ENCODE measurements at regions not wholly inside any gene's neighbourhood (a gene's known extent, or its start where the extent isn't known, plus 50 kb on each side); places are given as distances from the start of the nearest gene placed in this dataset.
"Not testable (repeated sequence)": the region's sequence is repeated elsewhere in the genome, so short reads cannot be mapped to it uniquely, and the experiment has no call there.

DNA sequence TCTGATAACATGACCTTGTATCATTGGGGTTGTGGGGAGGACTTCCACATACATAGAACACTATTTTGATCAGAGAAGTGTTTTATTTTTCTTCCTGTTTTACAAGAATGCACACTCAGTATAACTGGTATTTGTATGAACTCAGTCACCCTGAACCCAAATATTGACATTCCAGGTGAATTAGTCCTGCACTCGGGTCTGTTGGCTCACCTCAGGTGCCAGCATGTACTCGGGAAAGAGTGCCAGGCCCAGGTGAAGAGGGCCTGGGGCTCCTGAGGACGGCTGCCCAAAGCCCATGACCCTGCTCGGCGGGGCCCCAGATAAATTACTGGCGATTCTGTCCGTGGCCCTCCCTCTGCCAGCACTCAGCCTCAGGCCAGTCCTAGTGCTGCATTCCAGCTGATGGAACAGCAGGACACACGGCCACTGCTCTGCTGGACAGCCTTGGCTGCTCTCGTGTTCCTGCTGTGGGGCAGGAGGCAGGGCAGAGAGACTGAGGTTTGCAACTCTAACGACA, 75.4 kb upstream of the TMPRSS2 start:
- DNase-seq: no peak

GRCh38 chr21:41582866-41583265, 74.9 kb upstream of the TMPRSS2 start:
- no peak for DNase-seq

DNA sequence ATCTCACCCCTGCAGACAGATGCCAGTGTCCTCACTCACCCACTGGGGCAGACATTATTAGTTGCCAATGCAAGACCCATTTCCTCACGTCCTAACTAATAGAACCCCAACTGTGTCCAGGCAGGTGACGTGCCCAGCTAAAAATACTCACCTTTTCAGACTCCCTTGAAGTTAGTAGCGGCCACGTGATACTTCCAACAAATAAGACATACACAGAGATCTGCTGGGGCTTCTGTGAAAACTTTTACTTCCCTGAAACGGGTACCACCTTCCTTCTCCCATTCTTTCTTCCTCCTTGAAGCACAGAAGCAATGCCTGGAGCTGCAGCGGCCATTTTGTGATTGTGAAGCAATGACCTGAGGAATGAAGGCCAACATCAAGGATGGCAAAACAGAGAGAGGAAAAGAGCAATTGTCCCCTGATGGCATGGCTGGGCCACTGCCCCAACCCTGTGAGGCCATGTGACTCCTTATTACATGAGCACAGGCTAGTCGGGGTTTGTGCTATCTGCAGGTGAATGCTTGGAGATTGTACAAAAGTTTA, 74.4 kb upstream of the TMPRSS2 start:
- DNase-seq: no peak

DNA sequence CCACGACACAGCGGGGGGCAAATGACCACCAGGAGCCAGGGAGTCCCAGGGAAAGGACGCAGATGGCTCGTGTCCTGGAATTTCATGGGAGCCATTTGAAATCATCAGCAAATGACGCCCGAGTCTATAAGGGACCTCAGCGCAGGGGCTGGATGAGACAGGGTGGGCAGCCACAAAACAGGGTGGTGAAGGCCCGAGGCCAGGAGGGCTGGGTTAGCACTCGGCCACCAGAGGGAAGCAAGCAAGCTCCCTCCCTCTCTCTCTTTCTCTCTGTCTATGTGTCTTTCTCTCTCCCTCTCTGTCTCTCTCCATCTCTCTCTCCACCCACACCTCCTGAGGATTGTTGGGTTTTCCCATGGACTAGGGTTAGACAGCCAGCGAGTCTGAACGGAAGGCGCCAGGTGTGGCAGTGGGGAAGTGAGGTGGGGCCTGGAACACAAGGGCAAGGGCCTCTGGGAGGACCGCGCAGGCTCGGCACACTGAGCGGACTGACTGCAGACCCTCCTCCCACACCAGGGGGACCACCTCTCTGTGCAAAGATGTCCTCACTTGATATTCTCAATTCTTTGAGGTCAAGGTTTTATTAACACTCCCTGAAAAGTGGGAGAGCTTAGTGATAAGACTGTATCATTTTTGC, 73.8 kb upstream of the TMPRSS2 start:
- DNase-seq: no peak

DNA sequence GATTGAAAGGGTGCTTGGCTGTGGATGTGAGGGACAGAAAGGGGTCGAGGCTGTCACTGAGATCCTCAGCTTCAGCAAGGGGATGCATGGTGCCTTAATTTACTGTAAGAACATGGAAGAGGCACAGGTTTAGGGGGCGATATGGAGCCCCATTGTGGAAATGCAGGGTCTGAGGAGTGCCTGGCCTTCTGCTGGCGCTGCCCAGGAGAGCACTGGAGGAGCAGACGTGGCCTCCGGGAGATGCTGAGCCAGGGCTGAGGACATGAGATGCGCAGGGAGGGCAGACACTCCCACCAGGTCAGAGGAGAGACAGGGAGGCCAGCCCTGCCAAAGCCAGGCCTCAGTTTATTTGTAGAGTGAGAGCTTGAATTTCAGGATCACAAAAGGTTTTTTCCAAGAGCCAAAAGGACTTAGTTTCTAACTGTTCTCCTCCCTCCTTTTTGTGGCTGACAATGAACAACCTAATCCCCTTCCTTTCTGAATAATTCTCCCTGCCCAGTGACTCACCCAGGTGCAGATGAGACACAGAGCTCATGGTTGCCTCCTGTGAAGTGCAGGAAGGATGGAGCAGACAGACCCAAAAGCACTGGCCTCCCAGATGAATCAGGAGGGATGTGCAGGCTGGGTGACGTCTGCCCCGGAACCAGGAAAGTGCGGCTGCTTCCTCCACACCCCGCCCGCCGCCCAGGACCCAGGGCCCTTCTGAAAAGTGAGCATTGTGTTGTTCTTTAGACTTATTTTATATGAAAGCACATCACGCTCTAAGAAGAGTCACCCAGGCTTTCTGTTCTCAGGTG, 73.0 kb upstream of the TMPRSS2 start:
- no peak for DNase-seq

DNA sequence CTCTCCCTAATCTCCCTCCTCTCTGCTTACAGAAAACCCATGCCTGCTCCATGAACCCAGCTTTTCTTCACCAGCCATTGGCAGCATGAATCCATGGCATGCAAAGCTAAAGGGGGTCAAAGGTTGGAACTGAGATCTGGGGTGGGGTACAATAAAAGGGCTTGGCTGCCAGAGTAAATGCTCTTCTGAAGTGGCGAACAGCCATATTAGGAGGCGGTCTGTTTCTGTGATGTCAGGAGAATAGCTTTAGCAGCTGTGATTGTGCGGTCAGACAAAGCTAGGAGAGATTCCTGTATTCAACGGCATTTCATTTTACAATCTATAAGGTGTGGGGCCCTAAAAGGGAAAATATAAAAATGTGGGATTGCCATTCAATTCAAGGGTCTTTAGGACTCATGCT, 71.7 kb upstream of the TMPRSS2 start:
- no peak for DNase-seq

- DNase-seq: no peak
Observed at GRCh38 chr21:41578716-41579115, 70.8 kb upstream of the TMPRSS2 start.

- no peak for DNase-seq
Observed at GRCh38 chr21:41578083-41578482, 70.1 kb upstream of the TMPRSS2 start.

DNA sequence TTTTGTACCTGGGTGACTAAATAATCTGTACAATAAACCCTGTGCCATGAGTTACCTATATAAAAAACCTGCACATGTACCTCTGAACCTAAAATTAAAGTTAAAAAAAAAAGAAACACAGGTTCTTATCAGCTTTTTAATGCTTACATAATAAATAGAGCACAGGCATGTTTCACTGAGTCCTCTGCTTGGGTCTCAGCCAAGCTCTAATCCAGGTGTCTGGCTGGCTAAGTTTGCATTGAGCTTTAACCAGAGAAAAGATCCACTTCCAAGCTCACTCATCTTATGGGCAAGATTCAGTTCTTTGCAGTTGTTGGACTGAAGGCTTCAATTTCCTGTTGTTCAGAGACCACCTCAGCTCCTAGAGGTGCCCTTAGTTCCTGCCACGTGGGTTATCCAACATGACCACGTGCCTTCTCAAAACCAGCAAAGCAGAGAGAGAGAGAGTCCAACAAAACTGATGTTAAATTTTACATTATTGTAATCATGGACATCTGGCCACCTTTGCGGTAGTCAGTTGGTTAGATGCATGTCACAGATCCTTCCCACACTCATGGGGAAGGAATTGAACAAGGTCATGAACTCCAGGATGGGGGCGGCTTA, 68.2 kb upstream of the TMPRSS2 start:
- no peak for DNase-seq

- no peak for DNase-seq
Observed at GRCh38 chr21:41573902-41574690, 66.1 kb upstream of the TMPRSS2 start.

GRCh38 chr21:41571938-41572510, 64.1 kb upstream of the TMPRSS2 start:
- no peak for DNase-seq

DNA sequence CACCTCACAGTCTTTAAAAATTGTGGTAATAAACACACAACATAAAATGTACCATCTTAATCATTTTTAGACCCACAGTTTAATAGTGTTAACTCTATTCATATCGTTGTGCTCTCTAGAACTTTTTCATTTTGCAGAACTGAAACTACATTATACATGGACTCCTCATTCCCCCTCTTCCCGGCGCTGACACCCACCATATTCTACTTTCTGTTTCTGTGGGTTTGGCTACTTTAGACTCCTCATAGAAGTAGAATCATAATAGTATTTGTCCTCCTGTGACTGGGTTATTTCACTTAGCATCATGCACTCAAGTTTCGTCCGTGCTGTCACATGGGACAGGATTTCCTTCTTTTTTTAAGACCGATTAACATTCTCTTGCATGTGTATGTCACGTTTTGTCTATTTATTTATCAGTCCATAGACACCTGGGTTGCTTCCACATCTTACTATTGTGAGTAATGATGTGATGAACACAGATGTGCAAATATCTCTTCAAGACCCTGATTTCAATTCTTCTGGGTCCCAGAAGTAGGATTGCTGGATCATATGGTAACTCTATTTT, 62.9 kb upstream of the TMPRSS2 start:
- DNase-seq: no peak

GRCh38 chr21:41568606-41569385, 60.8 kb upstream of the TMPRSS2 start:
- no peak for DNase-seq

DNA sequence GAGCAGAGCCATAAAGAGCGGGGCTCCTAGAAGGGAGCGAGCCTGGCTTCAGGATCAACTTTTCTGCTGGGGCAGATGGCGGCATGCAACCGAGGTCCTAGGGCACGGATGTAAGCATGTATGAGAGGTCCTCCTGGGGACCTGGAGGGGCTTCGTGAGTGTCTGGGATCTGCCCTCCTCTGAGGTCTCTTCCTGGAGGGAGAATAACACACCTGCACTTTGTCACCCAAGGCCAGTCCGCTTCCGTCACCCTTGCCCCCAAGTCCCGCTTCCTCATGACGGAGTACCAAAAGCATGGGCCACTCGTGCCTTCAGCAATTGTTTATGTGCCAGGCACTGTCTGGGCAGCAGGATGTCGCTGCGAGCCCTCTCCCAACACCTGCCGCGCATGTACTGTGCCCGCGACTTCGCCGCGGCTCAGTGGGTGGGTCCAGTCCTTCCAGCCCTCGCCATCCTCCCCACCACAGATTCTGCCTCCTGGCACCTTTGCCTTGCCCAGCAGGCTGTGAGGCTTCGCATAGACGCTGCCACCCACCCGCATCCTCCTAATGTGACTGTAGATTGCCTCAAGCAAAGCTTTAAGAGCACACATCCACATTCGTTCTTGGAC, 60.0 kb upstream of the TMPRSS2 start:
- no peak for DNase-seq

DNA sequence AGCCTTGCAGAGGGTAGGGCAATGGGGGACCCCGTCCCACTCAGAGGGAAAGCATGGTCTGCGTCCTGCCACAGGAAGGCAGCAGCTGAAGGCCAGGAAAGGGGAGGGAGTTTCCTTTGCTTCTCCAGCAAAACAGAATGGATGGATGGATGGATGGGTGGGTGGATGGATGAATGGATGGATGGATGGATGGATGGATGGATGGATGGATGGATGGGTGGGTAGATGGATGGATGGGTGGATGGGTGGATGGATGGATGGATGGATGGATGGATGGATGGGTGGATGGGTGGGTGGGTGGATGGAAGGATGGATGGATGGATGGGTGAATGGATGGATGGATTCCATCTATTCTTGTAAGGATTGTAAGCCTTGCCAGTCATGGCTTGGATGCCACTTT, 59.3 kb upstream of the TMPRSS2 start:
- not testable (repeated sequence) for DNase-seq

GRCh38 chr21:41566500-41567014, 58.6 kb upstream of the TMPRSS2 start:
- DNase-seq: no peak

- DNase-seq: no peak
Observed at GRCh38 chr21:41565550-41565949, 57.6 kb upstream of the TMPRSS2 start.

DNA sequence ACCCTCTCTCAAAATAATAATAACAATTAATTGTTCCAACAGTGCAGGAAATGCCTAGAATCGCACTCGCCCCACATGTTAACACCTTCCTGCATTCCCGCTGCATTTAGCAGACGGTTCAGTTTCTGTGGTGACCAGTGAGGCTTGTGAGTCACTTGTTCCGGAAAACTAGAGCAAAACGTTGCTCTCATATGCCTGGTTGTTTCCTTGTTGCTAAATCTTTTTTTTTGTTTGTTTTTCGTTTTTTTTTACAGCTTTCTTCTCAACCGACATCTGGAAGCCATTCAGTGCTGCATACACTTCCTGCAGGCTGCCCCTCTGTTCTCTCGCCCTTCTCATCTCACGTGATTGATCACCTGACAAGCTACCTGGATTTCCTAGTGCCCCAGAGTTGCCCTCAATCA, 56.9 kb upstream of the TMPRSS2 start:
- DNase-seq: no peak

DNA sequence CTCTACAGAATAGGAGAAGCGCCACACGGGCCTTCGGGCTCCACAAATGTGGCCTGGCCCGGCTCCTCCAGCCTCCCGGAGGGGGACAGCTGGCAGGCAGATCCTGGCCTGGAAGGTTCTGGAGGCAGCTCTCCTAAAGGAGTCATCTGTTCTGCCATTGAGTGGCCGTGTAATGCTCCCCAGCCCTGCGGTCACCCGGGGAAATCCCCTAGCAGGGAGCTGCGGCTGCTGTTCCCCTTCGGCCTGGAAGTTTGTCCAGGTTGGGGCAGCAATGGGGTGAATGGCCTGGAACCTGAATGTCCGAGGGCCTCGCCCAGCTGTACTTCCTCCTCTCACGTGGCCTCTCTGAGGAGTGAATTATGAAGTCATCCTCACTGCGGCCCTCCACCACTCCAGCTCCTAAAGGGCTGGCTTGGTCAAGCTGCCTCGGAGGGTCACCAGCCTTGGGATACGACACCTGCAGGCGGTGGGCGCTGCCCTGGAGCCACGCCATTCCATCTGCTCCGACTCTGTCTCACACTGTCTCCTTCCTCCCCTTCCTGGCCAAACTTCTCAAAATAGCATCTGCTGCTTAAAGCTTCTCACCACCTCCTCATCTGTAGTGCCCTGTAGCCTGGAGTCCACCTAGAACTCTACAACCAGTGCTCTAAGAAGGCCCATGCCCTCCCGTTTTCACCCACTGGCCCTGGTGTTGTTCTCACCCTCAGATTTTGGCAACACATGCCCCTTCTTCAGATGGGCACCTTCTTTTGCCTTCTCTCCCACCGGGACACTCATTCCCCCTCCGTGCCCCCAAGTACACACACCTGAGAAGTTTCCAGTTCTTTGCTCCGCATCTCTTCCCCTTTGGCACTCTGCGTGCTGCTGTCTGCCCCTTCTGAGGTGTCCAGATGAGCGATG, 54.4 kb upstream of the TMPRSS2 start:
- DNase-seq: no peak

- no peak for DNase-seq
Observed at GRCh38 chr21:41561701-41562100, 53.7 kb upstream of the TMPRSS2 start.

Data from activated CD4-positive, alpha-beta T cell treated with anti-CD3 and anti-CD28 coated beads for 4 hours (primary cell).